GM19238 (cell line): ENCODE measurements at regions not wholly inside any gene's neighbourhood (a gene's known extent, or its start where the extent isn't known, plus 50 kb on each side); places are given as distances from the start of the nearest gene placed in this dataset.

ENCODE experiments used
- DNase-seq: peaks from one replicate; pipeline ENCODE4 v3.0.0; 2011; ENCODE audit warnings: low spot score; ENCODE audit not compliant: insufficient read length

GRCh38 chrX:40279091-40279430 lies 181.3 kb upstream of the BCOR start:
- no peak for DNase-seq

DNA sequence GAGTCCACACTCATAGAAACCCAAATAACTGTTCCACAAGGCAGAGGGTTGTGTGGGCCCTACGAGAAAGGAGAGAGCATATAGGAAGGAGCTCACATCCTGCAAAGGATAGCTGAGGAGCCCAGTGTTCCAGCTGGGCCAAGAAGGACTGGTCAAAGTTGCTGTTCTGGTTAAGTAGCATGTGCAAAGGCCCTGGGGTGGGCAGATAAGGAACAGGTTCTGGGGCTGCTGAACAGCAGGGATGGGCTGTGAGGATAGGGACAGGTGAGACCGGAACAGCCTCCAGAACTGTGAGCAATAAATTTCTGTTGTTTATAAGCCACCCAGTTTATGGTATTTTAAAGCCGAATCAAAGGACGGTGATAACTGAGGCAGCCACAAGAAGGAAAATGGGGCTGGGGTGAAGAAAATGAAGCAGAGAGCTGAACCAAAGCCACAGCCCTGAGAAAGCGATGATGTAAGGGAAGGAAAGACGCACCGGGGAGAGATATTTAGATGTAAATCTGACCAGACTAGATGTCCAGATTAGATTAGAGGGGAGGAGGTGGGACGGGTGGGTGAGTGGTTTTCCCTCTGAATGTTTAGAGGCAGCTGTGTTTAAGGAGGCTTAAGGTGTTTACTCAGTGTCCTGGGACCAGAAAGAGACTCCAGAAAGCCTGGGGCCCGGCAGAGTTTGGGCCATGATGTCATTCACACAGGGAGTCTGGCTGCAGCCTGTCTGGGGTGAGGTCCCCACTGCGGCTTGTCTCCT lies 180.8 kb upstream of the BCOR start:
- DNase-seq, result no peak

DNA sequence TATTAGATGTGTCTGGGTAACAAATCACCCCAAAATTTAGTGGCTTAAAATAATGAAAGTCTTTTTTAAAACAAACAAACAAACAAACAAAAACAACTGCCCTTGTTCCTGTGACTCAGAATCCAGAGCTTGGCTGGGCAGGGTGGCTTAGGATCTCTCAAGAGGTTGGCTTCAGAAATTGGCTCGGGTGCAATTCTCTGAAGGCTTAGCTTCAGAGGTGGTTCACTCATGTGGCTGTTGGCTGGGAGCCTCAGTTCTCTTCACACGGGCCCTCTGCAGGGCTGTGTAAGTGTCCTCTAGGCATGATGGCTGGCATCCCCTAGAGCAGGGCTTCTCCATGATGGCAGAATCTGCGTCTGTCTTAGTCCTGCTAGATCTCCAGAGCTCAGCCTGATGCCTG lies 179.9 kb upstream of the BCOR start:
- no peak for DNase-seq

DNA sequence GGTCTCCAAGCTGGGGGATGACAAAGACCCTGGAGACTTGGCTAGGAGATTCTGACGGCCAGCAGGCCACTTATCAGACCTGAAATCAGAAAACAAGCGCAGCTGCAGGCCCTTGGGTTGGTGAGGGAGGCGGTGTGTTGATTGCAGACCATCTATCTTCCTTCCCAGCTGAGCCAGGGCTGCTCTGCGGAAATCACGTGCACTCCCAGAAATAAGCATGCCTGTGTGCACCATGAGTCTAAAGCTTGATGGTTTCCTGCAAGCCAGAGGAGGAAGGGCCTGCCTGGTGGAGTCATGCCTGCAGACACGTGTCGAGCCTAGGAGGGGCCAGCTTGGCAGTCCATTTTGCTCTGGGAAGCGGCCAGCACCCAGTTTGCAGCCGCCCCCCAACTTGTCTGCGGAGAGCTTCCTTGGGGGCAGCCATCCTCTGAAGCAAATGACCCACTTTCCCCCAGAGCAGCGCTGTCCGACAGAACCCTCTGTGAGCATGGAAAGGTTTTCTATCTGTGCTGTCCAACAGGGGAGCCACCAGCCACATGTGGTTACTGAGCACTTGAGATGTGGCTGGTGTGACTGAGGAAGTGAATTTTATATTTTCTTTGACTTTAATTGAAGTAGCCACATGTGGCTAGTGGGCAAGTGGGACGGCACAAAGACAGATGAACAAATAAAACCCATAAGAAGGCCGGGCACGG lies 175.7 kb upstream of the BCOR start:
- no peak for DNase-seq

DNA sequence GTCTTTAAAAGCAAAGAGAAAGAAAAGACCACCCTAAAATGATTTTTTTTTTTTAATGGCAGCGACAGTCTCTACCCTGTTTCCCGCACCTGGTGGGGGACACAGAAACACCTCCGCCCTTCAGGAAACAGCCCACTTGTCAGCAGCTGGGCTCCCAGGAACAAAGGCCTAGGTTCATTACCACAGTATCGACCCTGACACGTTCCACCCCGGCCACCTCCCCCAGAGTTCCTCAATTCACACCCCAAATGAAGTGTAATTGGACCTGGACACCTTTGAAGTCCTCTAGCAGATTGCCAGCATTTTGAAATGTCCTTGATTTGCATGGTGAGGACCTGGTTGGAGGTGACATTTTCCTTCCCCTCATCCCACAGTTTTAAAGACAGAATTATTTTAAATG lies 175.0 kb upstream of the BCOR start:
- no peak for DNase-seq

DNA sequence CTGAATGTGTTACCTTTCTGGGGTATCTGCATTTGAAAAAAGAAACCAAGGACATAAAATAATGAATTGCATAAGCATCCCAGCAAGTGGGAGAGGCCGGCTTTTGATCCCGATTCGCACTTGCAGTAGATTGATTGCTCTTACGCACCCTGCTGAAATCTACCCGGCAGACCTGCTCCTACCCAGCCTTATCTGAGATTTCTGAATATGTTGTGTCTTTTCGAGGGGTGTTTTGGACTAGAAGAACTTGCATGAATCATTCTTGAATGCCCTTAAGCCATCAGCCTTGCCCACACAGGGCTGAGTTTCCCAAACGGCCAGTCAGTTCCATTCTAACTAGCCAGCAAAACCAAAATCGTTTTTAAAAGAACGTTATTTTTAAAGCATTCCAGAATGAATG lies 174.4 kb upstream of the BCOR start:
- no peak for DNase-seq

GRCh38 chrX:40268188-40268520 lies 170.4 kb upstream of the BCOR start:
- DNase-seq, result no peak

GRCh38 chrX:40267334-40268187 lies 169.8 kb upstream of the BCOR start:
- DNase-seq, result peak; percentile 34

DNA sequence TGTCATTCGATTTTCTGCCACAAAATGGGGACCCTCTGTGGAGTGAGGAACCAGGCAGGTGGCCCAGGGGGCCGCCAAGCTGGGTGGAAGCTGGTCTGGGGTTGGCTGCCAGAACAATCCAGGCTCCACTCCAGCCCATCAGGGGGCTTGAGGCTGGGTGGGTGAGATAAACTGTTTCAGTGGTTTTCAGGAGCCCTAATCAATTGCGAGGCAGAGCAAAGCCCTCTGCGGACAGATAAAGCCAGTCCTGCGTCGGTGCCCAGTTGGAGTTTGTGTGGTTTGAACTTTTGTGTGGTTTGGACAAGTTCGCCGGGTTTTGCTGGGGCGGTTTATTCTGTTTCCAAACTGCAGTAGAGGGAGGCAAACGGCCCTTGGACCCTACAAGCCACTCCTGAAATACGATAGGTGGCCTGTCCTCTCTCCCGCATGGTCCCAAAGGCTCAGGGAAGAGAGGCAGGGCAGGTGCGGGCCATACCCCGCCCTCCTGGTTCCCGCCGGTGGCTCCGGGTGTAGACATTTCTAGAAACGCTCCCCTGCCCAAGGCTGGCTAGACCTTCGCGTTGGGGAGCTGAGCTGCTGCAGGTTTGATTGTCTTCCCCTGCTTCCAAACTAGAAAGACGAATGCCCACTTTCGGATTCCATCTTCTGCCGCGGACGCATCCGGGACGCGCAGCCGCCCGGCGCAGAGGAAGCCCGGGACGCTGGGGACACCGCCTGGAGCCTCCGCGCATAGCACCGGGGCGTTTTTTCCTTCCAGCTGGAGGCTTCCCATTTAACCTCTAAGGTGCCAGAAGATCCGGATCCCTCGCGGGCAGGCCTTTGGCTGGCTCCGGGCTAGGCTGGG lies 169.0 kb upstream of the BCOR start:
- DNase-seq, result peak; percentile 35

DNA sequence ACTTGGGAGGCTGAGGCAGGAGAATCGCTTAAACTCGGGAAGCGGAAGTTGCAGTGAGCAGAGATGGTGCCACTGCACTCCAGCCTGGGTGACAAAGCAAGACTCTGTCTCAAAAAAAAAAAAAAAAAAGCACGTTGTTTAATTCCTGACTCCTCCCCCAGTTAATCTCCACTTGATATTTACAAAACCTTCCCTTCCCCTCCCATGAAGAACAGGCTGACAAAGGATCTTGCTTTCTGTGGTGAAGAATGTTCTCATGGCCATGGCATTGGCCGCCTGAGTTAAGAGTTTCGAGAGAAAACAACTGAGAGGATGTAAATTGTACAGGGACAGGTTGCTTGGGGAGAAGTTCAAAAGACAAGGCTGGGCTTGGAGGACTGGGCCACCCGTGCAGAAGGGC lies 168.2 kb upstream of the BCOR start:
- no peak for DNase-seq

GRCh38 chrX:40263014-40263560 lies 165.3 kb upstream of the BCOR start:
- DNase-seq, result no peak

DNA sequence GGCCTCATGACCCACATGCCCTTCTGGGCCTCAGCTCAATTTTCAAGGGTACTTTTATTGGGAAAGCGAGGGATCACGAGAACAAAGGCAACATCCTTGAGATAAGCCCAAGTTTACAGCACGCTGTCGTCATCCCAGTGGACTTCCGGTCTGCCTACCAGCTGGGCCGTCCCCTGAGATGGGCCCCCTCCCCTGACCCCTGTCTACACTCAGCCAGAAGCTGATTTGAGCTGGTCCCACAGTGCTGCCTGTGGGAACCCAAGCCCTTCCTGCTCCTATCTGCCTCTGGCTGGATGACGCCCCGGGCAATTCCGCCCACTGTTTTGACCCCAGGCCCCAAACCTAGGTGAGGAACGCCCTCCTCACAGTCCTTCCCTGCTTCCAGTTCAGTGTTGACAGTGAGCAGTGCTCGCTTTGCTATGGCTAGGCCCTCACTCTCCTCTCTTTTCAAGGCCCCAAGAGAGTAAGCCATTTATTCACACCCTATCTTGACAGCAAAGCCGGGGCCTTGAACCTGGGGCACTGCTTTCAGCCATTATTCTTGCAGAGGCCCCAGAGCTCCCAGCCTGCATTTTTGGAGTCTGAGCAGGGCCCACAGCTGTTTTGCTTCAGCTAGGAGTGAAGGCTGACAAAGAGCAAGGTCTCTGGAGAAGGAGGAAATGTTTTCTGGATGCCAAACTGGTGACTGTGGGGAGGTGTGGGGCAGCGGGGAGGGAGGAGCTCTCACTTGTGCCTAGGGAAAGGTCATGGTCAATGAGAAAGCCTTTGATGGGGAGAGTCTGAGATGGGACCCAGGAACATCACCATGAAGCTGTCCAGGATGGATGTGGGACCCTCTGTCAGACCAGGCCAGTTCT lies 164.6 kb upstream of the BCOR start:
- no peak for DNase-seq

GRCh38 chrX:40261833-40262156 lies 164.0 kb upstream of the BCOR start:
- no peak for DNase-seq

GRCh38 chrX:40260146-40260747 lies 162.5 kb upstream of the BCOR start:
- no peak for DNase-seq

- no peak for DNase-seq
Measured at GRCh38 chrX:40258909-40259308, 161.2 kb upstream of the BCOR start.

DNA sequence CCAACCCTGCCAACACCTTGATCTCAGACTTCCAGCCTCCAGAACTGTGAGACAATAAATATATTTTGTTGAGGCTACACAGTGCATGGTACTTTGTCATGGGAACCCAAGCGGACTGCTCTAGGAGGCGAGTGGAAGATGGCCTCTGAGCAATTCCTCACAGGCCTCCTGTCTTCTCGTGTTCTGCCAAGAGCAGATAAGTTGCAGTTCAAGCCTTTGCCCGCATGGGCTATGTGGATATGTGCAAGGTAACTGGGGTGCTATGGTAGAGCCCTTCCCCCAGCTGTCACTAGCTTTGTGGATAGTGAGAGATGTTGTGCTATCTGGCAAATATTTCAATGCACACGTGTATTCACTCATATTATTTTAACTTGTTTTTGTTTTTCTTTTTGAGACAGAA lies 156.0 kb upstream of the BCOR start:
- DNase-seq, result no peak

DNA sequence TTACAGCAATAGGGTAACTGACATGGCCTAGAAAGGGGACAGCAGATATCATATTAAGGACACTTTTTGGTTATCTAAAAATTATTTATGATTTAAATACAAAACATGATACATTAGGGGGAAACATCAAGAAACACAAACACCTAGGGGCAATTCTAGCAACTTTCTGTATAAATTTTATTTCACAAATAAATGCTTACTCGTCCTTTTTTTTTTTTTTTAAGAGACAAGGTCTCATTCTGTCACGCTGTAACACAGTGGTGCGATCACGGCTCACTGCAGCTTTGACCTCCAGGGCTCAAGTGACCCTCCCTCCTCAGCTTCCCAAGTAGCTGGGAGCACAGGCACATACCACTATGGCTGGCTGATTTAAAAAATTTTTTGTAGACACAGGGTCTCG lies 151.8 kb upstream of the BCOR start:
- no peak for DNase-seq

DNA sequence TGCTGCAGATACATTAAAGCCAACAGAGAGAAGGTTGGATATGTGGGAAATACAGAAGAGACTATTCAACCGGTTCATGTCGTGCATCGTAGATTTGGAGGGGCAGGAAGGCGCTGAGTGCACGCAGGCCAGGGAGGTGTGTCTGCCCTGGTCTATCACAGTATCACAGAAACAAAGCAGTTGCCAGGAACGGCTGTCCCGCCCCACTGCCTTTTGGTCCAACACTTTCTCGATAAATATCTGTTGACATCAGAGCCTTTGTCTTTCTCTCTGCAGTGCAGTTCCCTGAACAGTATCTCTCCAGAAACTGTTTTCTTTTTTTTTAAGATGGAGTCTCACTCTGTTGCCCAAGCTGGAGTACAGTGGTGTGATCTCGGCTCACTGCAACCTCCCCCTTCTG lies 151.1 kb upstream of the BCOR start:
- DNase-seq, result no peak

DNA sequence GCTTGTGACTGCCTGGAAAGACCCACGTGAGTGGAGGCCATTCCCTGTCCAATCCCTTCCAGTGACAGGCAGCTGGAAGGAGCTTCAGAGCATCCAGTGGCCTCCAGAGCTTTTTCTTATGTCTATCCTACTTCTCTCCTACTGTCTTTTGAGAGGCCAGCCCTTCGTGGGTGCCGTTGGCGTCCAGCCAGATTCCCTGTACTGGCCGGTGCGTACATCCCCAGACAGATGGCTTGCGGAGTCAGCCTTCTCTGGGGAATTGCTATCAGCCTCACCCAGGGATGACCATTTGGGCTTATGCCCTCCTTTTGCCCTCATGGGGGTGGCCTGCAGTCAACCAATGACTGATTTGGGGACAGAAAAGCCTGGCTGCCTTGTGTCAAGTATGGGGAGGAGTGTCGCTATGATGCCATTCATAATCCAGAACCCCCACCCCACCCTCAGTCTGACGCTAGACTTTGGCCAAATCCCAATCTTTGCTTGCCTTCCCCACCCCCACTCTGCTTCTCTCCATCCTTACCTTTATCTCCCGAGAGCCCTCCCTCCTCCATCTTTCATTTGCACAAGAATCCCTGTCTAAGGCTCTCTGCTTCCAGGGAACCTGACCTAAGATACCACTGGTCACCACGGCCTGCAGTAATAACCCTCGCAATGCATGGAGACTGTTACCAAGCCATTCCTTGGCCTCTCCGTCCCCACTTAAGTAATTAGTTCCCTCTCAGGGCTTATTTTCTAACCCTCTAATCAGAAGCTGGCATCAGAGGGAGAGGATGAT lies 150.3 kb upstream of the BCOR start:
- DNase-seq, result no peak
